Chondrocyte (in vitro differentiated cells): ENCODE measurements at regions not wholly inside any gene's neighbourhood (a gene's known extent, or its start where the extent isn't known, plus 50 kb on each side); places are given as distances from the start of the nearest gene placed in this dataset.

ENCODE experiments used
- DNase-seq: peaks from one replicate; pipeline ENCODE4 v3.0.0; 2021; ENCODE audit warnings: mixed read lengths, low spot score
- H3K27ac Mint-ChIP-seq: one replicate; pipeline ENCODE4 v1.8.0; 2021; ENCODE audit warnings: mild to moderate bottlenecking, moderate library complexity, mixed read lengths; ENCODE audit not compliant: unreplicated experiment
- H3K27me3 Mint-ChIP-seq: 2 replicates; pipeline ENCODE4 v1.8.0; 2021; ENCODE audit warnings: low read depth, mixed read lengths
- H3K36me3 Mint-ChIP-seq: 2 replicates; pipeline ENCODE4 v1.8.0; 2021; ENCODE audit warnings: low read depth, mixed read lengths
- H3K4me1 Mint-ChIP-seq: 2 replicates; pipeline ENCODE4 v1.8.0; 2021; ENCODE audit warnings: low read depth, mild to moderate bottlenecking, mixed read lengths
- H3K4me3 Mint-ChIP-seq: one replicate; pipeline ENCODE4 v1.8.0; 2021; ENCODE audit warnings: mild to moderate bottlenecking, moderate library complexity, mixed read lengths; ENCODE audit not compliant: unreplicated experiment
- H3K9me3 Mint-ChIP-seq: 2 replicates; pipeline ENCODE4 v1.8.0; 2021; ENCODE audit warnings: low read depth, mixed read lengths
- TF ChIP-seq, protein P1 (sequence below): fragments of 200-600 bp; sonication (generic); IDR thresholded peaks from 2 replicates; pipeline ENCODE4 v1.5.0; 2021; ENCODE audit warnings: antibody characterized with exemption, mild to moderate bottlenecking, moderate library complexity

DNA sequence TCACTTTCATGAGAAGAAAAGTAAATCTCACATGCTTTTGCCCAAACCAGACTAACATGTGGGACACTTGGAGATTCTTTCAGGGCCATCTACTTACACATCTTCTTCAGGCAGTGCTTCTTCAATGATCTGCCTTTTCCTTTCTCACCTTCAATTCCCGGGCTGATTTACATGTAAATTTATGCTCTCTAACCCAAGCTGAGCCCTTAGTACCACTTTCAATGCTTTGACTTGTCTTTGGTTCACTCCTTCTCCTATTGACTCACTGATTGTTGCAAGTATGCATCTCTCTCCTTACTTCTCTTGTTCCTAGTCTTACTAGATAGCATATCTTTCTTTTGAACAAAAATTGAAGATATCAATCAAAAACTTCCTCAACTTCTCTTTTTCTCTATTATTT, 154.2 kb upstream of the DEPDC1 start:
- Mint-ChIP-seq H3K36me3 (no peaks in the 10 kb centered on the region), H3K27ac (no peak overlapping the region), H3K4me3 (no peak overlapping the region), H3K27me3 (peaks cover 6% of the 10 kb centered on the region), H3K4me1 (no peaks in the 10 kb centered on the region), H3K9me3 (no peaks in the 10 kb centered on the region)
- TF ChIP-seq, protein P1, sequence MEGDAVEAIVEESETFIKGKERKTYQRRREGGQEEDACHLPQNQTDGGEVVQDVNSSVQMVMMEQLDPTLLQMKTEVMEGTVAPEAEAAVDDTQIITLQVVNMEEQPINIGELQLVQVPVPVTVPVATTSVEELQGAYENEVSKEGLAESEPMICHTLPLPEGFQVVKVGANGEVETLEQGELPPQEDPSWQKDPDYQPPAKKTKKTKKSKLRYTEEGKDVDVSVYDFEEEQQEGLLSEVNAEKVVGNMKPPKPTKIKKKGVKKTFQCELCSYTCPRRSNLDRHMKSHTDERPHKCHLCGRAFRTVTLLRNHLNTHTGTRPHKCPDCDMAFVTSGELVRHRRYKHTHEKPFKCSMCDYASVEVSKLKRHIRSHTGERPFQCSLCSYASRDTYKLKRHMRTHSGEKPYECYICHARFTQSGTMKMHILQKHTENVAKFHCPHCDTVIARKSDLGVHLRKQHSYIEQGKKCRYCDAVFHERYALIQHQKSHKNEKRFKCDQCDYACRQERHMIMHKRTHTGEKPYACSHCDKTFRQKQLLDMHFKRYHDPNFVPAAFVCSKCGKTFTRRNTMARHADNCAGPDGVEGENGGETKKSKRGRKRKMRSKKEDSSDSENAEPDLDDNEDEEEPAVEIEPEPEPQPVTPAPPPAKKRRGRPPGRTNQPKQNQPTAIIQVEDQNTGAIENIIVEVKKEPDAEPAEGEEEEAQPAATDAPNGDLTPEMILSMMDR: no peak
- DNase-seq: no peak

DNA sequence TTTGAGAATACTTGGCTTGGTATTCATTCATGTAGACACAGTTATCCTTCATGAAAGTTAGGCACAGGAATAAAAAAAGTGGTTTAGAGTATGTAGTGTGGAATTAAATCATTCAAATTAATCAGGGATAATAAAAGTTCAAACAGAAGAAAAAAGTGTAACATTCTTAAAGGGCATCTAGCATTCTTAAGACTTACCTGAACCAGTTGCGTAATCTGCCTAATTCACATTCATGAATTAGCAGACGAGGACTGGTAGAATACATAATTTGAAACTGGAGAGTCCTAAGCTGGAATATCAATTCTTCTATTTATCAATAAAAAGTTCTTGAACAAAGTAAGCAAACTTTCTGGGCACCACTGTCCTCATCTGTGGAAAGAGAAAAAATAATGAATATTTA, 157.0 kb upstream of the DEPDC1 start:
- H3K4me3 Mint-ChIP-seq: no peak overlapping the region
- no peaks in the 10 kb centered on the region for H3K36me3 Mint-ChIP-seq
- H3K27me3 Mint-ChIP-seq: peaks cover 9% of the 10 kb centered on the region
- no peaks in the 10 kb centered on the region for H3K4me1 Mint-ChIP-seq
- TF ChIP-seq, protein P1: no peak
- H3K9me3 Mint-ChIP-seq: no peaks in the 10 kb centered on the region
- H3K27ac Mint-ChIP-seq: no peak overlapping the region
- no peak for DNase-seq

DNA sequence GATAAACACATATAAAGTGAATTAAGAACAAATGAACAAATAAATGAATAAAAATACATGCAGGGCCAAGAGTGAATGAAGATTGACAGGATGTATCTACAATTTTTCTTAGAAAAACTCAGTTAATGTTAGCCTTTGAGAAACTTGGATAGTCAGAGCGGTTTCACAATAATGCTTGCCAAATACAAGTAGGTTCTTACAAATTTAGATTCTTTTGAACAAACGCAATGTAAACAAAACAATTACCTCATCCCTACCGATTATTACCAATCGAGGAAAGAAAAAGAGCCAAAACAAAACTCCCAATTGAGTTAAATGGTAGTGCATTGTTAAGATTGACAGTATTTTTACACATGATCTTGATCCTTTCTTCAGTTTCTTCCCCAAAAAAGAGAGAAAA, 176.9 kb upstream of the DEPDC1 start:
- DNase-seq: no peak
- TF ChIP-seq, protein P1: no peak
- Mint-ChIP-seq H3K4me1 (no peaks in the 10 kb centered on the region), H3K27ac (no peak overlapping the region), H3K36me3 (no peaks in the 10 kb centered on the region), H3K27me3 (peaks cover 18% of the 10 kb centered on the region), H3K9me3 (peaks cover 3% of the 10 kb centered on the region), H3K4me3 (no peak overlapping the region)

DNA sequence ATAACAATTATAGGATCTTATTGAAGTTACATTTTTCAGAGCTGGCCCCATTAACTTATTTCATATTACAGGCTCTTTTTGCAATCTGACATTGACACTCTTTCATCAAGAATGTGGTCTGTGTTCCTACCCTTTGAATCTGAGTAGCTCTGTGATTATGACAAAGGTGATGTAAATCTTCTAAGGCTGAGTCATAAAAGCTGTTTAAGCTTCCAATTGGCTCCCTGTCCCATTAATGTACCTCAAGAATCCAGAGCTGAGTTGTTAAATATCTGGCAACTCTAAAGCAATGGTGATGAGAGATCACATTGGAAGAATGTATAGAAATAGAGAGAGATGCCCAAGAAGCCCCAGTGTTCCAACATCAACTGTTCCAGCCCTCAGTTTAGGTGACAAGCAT, 178.5 kb upstream of the DEPDC1 start:
- Mint-ChIP-seq H3K27ac (no peak overlapping the region), H3K36me3 (no peaks in the 10 kb centered on the region), H3K27me3 (peaks cover 23% of the 10 kb centered on the region)

DNA sequence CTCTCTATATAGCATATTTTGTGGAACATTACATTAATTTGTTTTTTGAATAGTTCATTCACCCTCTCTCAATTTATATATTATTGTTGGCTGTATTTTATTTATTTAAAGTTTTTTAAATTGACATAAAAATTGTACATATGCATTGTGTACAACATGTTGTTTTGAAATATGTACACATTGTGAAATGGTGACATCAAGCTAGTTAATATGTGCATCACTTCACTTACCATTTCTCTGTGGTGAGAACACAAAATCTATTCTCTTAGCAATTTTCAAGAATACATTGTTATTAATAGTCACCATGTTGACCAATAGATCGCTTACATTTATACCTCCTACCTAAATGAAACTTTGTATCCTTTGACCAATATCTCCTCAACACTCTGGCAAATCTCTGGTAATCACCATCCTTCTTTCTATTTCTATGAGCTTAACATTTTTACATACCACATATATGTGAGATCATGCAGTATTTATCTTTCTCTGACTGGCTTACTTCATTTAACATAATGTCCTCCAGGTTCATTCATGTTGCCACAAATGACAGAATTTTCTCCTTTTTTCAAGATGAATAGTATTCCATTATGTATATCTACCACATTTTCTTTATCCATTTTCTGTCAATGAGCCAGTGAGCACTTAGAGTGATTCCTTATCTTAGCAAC, 180.9 kb upstream of the DEPDC1 start:
- DNase-seq: no peak
- no peak overlapping the region for H3K27ac Mint-ChIP-seq
- H3K36me3 Mint-ChIP-seq: no peaks in the 10 kb centered on the region
- H3K9me3 Mint-ChIP-seq: peaks cover 3% of the 10 kb centered on the region
- TF ChIP-seq, protein P1: no peak
- H3K4me1 Mint-ChIP-seq: no peaks in the 10 kb centered on the region
- peaks cover 10% of the 10 kb centered on the region for H3K27me3 Mint-ChIP-seq
- H3K4me3 Mint-ChIP-seq: no peak overlapping the region

More for the DNA sequence above, 178.5 kb upstream of the DEPDC1 start:
- DNase-seq: no peak
- peaks cover 3% of the 10 kb centered on the region for H3K9me3 Mint-ChIP-seq
- H3K4me3 Mint-ChIP-seq: no peak overlapping the region
- no peaks in the 10 kb centered on the region for H3K4me1 Mint-ChIP-seq
- TF ChIP-seq, protein P1: no peak
